ENCODE measurements at regions not wholly inside any gene's neighbourhood (a gene's known extent, or its start where the extent isn't known, plus 50 kb on each side); places are given as distances from the start of the nearest gene placed in this dataset.

DNA sequence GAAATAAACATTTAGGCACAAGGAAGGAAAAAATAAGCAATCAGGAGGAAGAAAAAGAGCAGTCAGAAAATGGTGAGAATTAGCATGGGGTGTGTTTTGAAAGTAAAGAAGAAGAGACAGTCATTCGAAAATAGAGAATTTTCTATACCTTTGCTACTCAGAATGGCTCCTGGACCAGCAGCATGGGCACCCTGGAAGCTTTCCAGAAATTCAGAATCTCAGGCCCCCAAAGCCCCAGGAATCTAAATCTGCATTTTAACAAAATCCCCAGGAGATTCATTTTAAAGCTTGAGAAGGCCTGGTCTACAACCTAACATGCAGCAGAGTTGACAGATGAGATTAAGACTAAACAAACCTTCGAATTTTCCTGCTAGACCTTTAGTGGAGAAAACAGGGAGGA is 131.2 kb upstream of the HDAC9 start:
- intact Hi-C loops (cut with DNase I) = no loop called here
- no peak overlapping the region for H3K4me3 ChIP-seq
- no peaks in the 10 kb centered on the region for H3K36me3 ChIP-seq (replicated peaks in 1 of 2)
- 70 to 80% (median 76%) methylated on average over 2 of the region's 2 CpGs for WGBS, 4 donors
- H3K4me1 ChIP-seq (replicated peaks in 1 of 2) = no peaks in the 10 kb centered on the region
- TF ChIP-seq CTCF (IDR thresholded peaks at IDR 0.05) = no peak
- no peak for TF ChIP-seq POLR2A (IDR thresholded peaks at IDR 0.05)
- peaks cover 0 to 4% (median 0%) of the 10 kb centered on the region in 3 donors for H3K9me3 ChIP-seq (replicated peaks in 1 of 3)
- H3K27ac ChIP-seq = no peak overlapping the region
- DNase-seq = no peak
- no peaks in the 10 kb centered on the region for H3K27me3 ChIP-seq

- Histone ChIP-seq H3K9me3 (replicated peaks in 1 of 3) (peaks cover 0 to 5% (median 0%) of the 10 kb centered on the region in 3 donors), H3K4me3 (no peak overlapping the region), H3K27me3 (no peaks in the 10 kb centered on the region), H3K4me1 (replicated peaks in 1 of 2) (no peaks in the 10 kb centered on the region), H3K27ac (no peak overlapping the region), H3K36me3 (replicated peaks in 1 of 2) (no peaks in the 10 kb centered on the region)
- WGBS, 4 donors = 80 to 89% (median 85%) methylated on average over 1 of the region's 1 CpG
- no peak for DNase-seq
- TF ChIP-seq CTCF (IDR thresholded peaks at IDR 0.05) (no peak), POLR2A (IDR thresholded peaks at IDR 0.05) (no peak)
- intact Hi-C loops (cut with DNase I) = no loop called here
Observed at GRCh38 chr7:18366394-18366793, 129.2 kb upstream of the HDAC9 start.

GRCh38 chr7:18369011-18369410 is 126.5 kb upstream of the HDAC9 start:
- H3K27me3 ChIP-seq = no peaks in the 10 kb centered on the region
- DNase-seq = no peak
- H3K4me1 ChIP-seq (replicated peaks in 1 of 2) = no peaks in the 10 kb centered on the region
- no peak overlapping the region for H3K4me3 ChIP-seq
- no peaks in the 10 kb centered on the region for H3K36me3 ChIP-seq (replicated peaks in 1 of 2)
- H3K27ac ChIP-seq = no peak overlapping the region
- H3K9me3 ChIP-seq (replicated peaks in 1 of 3) = peaks cover 0 to 5% (median 0%) of the 10 kb centered on the region in 3 donors
- 71 to 79% (median 75%) methylated on average over 1 of the region's 1 CpG for WGBS, 4 donors
- TF ChIP-seq POLR2A (IDR thresholded peaks at IDR 0.05) = no peak
- no peak for TF ChIP-seq CTCF (IDR thresholded peaks at IDR 0.05)
- intact Hi-C loops (cut with DNase I) = no loop called here

DNA sequence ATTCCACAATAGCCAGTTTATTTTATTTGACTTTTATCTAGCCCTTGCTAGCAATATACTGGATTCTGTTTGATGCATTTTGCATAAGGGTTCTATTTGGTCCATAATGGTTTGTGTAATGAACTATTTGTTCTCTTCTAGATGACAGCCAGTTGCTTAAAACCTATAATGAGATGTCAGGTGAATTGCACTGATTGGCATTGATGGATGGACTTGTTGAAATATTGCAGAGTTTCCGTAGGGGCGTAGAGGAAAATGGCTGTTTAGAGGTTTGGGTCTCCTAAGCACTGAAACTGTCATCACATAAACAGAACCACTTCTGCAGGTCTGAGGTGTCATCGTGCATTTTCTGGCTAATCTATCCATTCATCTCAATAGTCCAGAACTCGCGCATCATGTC is 124.9 kb upstream of the HDAC9 start:
- WGBS, 4 donors = 78 to 88% (median 82%) methylated on average over 5 of the region's 5 CpGs
- H3K4me3 ChIP-seq = no peak overlapping the region
- H3K27ac ChIP-seq = no peak overlapping the region
- no peaks in the 10 kb centered on the region for H3K4me1 ChIP-seq (replicated peaks in 1 of 2)
- H3K27me3 ChIP-seq = no peaks in the 10 kb centered on the region
- peaks cover 0 to 5% (median 0%) of the 10 kb centered on the region in 3 donors for H3K9me3 ChIP-seq (replicated peaks in 1 of 3)
- DNase-seq = no peak
- H3K36me3 ChIP-seq (replicated peaks in 1 of 2) = no peaks in the 10 kb centered on the region
- TF ChIP-seq POLR2A (IDR thresholded peaks at IDR 0.05) (no peak), CTCF (IDR thresholded peaks at IDR 0.05) (no peak)
- intact Hi-C loops (cut with DNase I) = no loop called here
